H7 (cell line): ENCODE measurements at regions not wholly inside any gene's neighbourhood (a gene's known extent, or its start where the extent isn't known, plus 50 kb on each side); places are given as distances from the start of the nearest gene placed in this dataset.
"Not testable (repeated sequence)": the region's sequence is repeated elsewhere in the genome, so short reads cannot be mapped to it uniquely, and the experiment has no call there.

Experiments used
- DNase-seq: peaks from one replicate; pipeline ENCODE4 v3.0.0; 2012
- H3K27me3 ChIP-seq: 2 replicates; pipeline ENCODE4 v1.6.0; 2011; ENCODE audit warnings: mild to moderate bottlenecking, low read length; ENCODE audit not compliant: control insufficient read depth, insufficient read depth
- H3K36me3 ChIP-seq: replicated peaks from 2 replicates; pipeline ENCODE4 v1.5.1; 2011; ENCODE audit warnings: low read length; ENCODE audit not compliant: control insufficient read depth, insufficient read depth
- H3K4me3 ChIP-seq: 2 replicates; pipeline ENCODE4 v1.5.1; 2011; ENCODE audit warnings: low read depth, mild to moderate bottlenecking, control low read depth, low read length, moderate library complexity; ENCODE audit not compliant: insufficient read depth

GRCh38 chr6:55100686-55101085, 73.6 kb upstream of the HCRTR2 start:
- DNase-seq = no peak
- no peak overlapping the region for H3K4me3 ChIP-seq
- peaks cover 15% of the 10 kb centered on the region for H3K27me3 ChIP-seq
- H3K36me3 ChIP-seq = no peaks in the 10 kb centered on the region

- Histone ChIP-seq H3K27me3 (peaks cover 14% of the 10 kb centered on the region), H3K4me3 (no peak overlapping the region), H3K36me3 (no peaks in the 10 kb centered on the region)
- DNase-seq = no peak
Observed at GRCh38 chr6:55101157-55101556, 73.2 kb upstream of the HCRTR2 start.

- Histone ChIP-seq H3K4me3 (no peak overlapping the region), H3K27me3 (no peaks in the 10 kb centered on the region), H3K36me3 (no peaks in the 10 kb centered on the region)
- no peak for DNase-seq
Observed at GRCh38 chr6:55108134-55109130, 65.9 kb upstream of the HCRTR2 start.

GRCh38 chr6:55117267-55117666, 57.0 kb upstream of the HCRTR2 start:
- no peak overlapping the region for H3K4me3 ChIP-seq
- DNase-seq = no peak
- no peaks in the 10 kb centered on the region for H3K36me3 ChIP-seq
- no peaks in the 10 kb centered on the region for H3K27me3 ChIP-seq

GRCh38 chr6:55124241-55124640, 50.1 kb upstream of the HCRTR2 start:
- H3K27me3 ChIP-seq, H3K4me3 ChIP-seq, H3K36me3 ChIP-seq, DNase-seq: not testable (repeated sequence)
